ENCODE measurements at regions not wholly inside any gene's neighbourhood (a gene's known extent, or its start where the extent isn't known, plus 50 kb on each side); places are given as distances from the start of the nearest gene placed in this dataset.
A peak's percentile ranks its signal among the peaks of the same experiment; 100 is the strongest.
"Not testable (repeated sequence)": the region's sequence is repeated elsewhere in the genome, so short reads cannot be mapped to it uniquely, and the experiment has no call there.

DNA sequence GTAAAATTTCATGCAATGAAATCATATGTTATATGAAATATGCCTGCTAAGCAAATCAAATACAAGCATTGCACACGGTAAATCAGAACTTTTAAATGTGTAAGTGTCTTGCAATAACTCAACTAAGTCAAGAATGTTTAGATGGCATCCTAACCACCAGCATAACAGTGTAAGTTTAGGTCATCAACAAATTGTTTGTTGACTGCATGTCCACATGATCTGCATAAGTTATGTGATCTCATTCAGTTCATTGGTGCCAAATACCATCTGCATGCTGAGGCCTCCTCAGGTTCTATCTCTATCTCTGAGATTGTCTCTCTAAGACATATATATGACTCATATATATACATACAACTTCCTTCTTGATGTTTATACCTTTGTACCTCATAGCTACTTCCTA, 159.6 kb upstream of the STK32A start:
- DNase-seq (ENCODE audit: low read depth), result no peak

DNA sequence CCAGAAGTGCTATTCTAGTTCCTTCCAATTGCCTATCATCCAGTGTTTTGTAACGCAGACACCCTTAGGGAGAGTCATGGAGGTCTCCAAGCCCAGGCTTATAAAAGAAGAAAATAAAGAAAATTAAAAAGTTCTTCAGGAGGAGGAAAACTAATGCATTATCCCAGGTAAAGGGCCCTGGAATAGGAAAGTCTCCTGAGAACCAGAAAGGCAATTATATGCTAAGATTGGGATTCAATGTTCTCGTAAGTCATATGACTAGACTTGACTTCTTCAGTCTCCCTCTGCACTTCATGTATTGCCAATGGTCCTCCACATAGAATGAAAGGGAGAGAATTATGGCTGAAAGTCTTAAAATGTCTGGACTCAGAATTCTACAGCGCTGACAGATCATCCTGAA, 154.4 kb upstream of the STK32A start:
- DNase-seq (ENCODE audit: low read depth), result no peak

DNA sequence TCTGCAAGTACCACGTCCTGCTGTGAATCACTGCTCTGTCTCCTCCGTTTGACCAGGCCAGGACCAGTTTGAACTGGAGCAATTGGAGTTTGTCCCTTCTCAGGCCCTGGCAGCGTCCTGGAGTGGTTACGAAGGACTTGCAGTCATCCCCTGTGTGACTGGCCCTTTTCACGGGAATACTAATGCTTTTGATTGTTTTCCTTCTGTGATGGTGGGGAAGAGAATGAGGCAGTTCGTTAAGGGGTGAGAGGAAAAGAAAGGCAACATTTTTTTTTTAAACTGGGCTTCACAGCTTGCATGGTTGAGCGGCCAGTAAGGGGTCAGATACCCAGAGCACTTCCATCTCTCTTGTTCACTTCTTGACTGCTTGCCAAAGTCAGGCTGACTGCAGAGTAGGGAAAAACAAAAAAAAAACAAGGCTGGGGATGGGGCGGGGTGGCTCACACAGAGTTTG, 153.5 kb upstream of the STK32A start:
- peak; percentile 18 for DNase-seq (ENCODE audit: low read depth)

DNA sequence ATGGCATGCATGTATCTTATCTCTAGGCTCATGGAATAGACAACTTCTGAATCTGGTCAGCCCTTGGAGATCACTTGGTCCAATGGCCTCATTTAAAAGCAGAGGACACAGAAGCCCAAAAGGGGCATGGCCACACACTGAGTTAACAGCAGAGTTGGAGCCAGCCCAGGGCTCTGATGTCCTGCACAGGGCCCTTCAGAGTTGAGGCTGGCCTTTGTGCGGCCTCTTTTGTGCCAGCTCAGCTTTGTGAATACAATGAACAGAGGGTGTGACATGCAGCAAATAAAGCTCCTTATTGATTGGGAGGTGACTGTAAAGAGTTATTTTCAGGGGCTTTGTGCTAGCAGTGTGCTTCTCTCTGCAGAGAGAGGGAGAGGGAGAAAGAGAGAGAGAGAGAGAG, 150.1 kb upstream of the STK32A start:
- DNase-seq (ENCODE audit: low read depth), result no peak

DNA sequence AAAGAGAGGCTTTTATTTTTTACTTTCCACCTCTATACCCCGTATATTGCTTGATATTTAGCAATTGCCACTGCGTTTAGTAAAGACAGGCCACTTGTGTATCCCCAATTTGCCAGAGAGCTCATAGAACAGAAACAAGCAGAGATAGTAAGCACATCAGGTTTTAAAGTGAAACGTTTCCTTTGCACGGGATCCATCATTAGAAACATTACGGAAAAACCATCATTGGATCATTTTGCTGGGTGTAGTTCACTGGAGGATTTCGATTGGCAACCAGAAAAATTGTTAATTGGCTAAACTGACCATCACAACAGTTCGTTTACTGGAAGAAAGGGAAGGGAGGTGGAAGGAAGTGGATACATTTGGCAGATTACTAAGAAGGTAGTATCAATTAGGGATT, 149.4 kb upstream of the STK32A start:
- DNase-seq (ENCODE audit: low read depth), result no peak

DNA sequence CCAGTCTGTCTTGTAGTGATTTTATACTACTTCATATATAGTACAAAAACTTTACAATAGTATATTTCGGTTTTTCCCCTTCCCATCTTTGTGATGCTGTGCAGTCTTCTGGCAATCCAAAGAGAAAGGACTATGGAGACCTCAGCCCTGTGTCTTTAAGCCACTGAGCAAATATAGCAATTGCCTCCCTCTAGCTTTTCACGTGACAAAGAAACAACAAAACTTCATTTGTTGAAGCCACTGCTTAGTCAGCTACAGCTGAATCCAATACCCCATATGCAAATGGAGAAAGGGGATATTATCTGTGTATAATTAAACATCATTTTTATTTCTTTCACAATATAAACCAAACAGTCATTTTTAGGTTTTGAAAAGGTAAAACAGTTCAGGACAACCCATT, 142.8 kb upstream of the STK32A start:
- DNase-seq (ENCODE audit: low read depth), result no peak

DNA sequence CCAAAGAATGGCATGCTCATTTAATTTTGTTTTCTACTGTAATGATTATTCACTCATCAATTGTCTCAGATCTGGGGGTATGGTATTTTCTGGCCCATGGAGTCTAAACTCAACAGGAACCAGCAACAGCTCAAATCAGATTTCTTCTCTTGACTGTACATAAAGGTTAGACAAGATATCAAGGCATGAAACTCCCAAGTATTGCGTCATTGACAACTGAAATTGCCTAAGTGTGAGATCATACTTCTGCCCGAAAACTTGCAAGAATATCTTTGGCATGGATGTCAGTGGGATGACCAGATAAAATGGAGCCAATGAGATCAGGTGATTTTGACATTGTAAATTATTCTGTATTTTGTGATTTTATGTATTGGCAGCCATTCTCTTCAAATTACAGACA, 141.7 kb upstream of the STK32A start:
- DNase-seq (ENCODE audit: low read depth), result peak; percentile 26

DNA sequence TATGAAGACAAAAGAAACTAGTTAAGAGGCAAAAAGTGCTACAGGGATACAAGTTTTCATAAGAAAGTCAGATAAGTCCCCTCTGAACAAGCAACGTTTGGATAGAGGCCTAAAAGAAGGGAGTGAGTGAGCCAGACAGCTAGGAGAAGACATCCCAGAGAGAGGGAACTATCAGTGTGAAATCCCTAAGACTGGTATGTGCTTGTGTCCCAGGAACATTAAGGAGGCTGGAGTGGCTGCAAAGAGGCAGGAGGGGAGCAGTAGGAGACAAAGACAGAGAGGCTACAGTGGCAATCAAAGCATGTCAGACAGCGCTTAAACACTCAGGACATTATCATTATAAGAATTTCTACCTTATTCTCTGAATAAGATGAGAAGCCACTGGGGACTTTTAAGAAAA, 139.1 kb upstream of the STK32A start:
- DNase-seq (ENCODE audit: low read depth), result no peak

DNA sequence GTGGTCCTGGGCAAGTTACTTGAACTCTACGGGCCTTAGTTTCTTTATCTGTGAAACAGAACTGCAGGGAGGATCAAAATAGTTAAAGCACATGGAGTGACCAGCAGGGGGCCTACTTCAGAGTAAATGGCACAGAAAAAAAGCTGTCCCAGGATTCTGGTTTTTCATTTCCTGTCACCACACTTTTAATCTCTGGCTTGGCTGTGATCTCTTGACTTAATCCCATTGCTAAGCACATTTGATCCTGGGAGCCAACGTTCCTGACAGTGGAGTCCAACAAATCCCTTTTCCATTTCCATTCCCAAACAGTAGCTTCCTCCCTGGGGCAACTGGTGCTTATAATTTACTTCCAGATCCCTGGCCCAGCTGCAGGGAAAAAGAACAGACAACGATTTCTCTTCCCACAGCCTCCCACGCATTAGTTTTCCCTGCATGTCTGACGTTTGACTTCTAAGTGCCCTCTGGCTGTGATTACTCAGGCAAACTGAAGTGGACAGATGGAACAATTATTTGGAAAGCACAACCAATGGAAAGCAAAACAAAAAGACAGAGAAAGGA, 136.5 kb upstream of the STK32A start:
- DNase-seq (ENCODE audit: low read depth), result peak; percentile 80

DNA sequence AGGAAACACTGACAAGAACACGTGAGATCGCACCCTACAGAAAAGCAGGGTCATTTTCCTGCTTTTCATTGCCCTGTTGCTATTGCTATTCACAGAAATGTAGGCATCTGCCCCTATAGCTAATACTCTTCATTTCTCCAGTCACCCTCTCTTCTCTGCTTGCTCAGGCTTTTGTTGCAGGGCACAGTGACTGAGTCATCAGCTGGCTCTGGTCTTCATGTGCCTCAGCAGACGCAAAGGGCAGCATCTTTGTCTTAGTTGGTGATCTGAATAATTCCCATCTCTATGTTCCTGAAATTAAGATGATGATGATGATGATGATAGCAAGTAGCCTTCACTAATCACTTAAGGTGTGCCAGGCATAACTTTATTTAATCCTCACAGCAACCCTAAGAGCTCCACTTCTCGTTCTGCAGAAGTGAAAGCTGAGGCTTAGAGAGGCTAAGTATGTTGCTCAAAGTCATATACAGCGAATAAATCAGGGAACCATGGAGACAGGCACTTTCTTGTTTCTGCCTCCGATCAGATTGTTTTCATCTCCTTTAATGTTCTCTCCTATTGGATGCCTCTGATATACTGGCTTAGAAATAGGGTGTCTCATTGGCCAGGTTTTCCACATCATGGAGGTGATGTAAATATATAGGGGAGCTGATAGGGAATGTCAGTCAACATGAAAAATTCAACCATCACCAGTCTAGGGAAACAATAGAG, 133.0 kb upstream of the STK32A start:
- DNase-seq (ENCODE audit: low read depth), result peak; percentile 45

DNA sequence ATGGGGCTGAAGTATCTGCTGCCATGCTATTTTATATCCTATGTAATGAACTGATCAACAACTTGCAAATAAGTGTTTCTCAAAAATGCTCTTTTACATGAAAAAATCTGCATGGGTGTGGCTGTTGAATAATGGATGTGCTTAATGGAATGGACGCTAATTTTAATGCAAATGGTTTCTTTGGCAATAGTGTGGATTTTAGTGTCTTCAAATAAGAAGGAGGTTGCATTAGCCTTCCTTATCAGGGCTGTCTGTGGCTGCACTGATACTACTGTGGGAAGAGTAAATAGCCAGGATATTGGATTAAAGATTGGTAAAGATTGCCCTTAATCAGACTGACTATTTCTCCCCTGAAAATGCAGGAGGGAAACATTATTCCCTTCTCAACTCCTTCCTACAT, 121.9 kb upstream of the STK32A start:
- DNase-seq (ENCODE audit: low read depth), result no peak

DNA sequence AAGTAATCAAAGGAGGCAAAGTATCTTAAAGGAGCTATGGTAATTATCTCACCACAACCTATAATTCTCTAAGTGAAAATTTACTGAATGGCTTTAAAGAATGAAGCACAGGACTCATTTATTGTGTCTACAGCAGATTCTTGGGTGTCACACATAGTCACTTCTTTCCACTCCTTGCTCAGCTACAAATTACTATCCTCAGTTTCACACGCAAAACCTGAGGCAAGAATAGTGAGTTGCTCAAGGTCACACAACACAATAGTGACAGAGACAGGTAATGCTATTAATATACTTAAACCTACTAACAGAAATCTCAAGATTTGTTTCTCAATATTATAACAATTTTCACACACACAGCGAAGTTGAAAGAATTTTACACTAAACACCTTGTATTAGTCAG, 120.9 kb upstream of the STK32A start:
- DNase-seq (ENCODE audit: low read depth), result no peak

DNA sequence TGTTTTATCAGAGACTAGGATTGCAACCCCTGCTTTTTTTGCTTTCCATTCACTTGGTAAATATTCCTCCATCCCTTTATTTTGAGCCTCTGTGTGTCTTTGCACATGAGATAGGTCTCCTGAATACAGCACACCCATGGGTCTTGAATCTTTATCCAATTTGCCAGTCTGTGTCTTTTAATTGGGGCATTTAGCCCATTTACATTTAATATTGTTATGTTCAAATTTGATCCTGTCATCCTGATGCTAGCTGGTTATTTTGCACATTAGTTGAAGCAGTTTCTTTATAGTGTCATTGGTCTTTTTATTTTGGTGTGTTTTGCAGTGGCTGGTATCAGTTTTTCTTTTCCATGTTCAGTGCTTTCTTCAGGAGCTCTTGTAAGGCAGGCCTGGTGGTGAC, 95.1 kb upstream of the STK32A start:
- not testable (repeated sequence) for DNase-seq (ENCODE audit: low read depth)

DNA sequence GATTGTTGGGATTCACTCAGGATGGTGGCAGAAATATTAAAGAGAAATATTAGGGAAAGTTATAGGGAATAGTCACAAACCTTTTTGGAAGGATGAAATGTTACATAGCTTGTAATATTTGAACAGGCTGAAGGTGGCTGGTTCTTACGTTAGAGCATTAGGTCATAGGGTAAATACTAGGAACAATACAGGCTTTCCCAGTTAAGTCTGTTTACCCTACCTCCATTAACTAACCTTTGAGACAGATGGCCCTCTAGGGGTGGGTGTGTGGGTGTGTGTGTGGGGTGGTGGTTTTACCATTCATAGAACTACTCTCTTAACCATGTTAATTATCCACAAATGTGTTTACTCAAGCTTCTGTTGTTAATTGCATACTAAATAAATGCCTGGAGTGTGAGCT, 94.3 kb upstream of the STK32A start:
- DNase-seq (ENCODE audit: low read depth), result no peak

DNA sequence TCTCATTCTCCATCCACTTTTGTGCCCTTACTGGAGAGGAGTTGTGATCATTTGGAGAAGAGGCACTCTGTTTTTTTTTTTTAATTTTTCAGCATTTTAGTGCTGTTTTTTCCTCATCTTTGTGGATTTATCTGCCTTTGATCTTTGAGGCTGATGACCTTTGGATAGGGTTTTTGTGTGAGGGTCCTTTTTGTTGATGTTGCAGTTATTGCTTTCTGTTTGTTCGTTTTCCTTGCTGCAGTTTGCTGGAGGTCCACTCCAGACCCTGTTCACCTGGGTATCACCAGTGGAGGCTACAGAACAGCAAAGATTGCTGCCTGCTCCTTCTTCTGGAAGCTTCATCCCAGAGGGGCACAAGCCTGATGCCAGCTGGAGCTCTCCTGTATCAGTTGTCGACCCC, 93.2 kb upstream of the STK32A start:
- DNase-seq (ENCODE audit: low read depth), result not testable (repeated sequence)

DNA sequence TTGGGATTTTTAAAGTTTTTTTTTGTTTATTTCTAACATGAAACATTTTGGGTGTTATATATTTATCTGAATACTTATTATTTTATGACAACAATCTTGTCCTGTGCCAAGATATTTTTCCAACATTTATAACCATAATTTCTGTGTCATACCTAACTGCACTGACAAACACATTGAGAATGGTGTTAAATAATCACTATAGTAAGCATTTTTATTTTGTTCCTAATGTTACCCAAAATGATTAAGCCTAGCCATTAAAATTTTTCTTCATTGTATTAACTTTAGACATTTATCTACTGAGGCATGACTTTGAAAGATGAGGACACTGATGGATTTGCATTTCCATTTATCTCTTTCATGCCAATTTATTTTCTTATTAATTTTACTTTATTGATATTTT, 91.6 kb upstream of the STK32A start:
- DNase-seq (ENCODE audit: low read depth), result no peak

DNA sequence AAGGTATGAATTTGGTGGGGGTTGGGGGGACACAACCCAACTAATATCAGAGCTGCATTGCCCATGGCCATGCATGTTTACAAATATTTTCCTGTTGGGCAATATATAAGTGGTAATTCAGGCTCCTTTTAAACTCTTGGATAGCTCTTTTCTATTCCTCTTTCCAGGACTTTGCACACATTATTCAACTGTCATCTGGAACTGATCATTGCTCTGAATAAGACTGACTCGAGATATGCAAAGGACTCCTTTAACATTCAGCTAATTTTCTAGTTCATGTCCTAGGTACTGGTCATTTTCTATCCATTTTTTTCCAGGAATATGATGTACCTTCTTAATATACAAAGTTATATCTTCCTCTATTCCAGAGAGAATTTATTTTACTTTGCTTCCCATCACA, 89.5 kb upstream of the STK32A start:
- no peak for DNase-seq (ENCODE audit: low read depth)

DNA sequence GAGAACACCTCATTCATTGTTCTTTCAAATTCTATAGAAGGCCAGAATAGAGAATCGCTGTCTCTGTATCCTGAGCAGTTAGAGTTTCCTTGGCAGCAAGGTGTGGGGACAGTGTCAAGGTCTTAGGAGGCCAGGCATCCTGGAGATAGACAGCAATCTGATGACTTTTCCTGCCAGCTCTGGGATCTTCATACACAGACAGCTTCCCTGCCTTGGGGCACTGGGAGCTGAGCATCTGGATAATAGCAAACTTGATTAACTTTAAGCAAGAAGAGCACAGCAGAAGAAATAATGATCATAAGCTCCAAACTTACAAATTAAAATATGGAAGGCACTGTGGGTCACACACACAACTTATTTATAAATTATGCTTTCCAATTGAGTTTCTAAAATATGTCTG, 86.1 kb upstream of the STK32A start:
- no peak for DNase-seq (ENCODE audit: low read depth)

DNA sequence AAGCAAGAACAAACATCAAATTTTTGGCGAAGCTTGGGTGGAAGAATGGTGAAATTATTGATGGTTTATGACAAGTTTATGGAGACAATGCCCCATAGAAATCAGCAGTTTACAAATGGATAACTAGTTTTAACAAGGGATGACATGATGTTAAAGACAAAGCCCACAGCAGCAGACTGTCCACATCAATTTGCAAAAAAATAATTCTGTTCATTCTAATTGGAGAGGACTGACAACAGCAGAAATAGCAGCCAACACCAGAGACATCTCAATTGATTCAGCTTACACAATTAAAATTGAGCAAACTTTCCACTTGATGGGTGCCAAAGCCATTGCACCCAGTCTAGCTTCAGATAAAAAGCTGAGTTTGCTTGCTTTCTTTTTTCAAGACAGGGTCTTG, 82.7 kb upstream of the STK32A start:
- no peak for DNase-seq (ENCODE audit: low read depth)

DNA sequence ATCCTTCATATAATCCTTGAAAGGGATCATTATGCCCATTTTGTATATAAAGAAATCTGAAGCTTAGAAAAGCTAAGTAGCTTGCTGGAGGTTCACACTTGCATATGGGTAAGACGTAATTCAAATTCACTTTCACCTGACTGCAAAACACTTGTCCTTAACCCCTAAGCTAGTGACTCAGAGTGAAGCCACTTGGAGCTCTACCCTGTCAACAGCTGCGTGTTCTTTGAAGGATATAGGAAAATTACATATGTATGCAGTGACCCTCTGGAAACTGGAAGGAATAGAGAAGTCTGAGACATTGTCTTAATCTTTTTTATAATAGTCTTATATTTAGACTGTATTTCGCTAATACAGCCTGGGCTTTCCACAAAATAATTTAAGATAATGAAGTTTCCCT, 80.0 kb upstream of the STK32A start:
- DNase-seq (ENCODE audit: low read depth), result no peak

DNA sequence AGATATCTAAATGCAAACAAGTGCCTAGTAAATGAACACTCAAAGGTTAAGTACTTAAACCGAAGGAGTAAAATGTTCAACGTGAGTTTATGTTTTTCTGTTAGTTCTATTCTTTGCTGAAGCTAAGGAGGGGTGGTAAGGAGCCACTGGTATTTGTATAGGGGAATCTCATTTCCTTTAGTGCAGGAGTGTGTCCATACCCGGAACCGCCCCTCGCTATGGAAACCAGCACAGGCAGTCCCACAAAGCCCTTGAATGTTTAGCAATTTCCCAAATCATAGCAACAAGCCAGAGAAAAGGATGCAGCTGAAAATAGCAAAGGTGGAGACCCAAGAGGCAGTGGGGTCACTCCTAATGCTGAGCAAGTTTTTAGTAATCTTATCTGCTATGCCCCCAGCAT, 78.8 kb upstream of the STK32A start:
- no peak for DNase-seq (ENCODE audit: low read depth)

DNA sequence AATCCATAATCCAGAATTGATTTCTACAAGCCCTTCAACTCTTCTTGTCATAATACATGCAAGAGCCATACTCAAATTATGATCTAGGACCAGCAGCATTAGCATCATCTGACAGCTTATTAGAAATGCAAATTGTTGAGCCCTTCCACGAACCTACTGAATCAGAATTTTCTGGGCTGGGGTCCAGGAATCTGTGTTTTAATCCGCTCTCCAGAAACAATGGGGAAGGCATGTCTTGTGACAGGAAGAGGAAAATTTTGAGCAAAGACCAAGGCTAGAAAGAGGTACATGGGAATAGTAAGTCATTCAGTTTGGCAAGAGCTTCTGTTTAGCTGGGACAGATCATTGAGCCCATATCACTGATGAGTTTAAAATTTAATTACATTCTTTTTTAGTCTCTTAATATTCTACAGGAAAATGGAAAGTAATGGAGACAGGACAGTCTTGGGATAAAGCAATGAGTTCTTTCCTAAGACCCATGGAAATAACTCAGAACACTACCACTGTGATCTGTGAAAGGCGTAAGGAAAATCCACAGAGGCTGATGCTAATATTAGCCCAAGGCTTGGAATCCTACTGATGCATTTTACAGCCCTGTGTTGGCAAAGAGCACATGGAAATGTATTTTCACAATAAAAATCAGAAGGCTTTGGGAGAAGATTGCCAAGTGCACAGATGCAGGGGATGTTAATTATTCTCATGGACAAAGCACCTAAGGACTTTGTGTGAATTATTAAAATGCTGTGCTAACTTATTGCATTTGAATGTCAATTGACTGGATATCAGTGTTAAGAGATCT, 73.7 kb upstream of the STK32A start:
- DNase-seq (ENCODE audit: low read depth), result no peak

DNA sequence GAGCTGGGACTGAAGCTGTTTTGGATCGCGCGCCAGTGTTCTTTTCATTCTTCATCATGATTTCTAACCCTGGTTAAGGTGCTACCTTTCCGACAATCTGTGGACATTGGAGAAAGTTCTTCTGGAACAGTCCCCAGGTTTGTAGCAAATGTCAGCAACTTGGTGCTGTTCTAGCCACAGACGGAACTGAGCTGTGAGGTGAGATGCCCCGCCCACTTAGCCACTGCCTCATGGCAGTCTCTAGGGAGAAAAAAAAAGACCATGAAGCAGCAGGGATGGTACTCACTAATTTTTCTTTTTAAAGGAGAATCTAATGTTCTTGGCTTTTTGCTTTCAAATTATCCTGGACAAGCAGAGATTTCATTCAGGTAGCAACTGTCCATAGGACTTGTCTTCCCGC, 72.1 kb upstream of the STK32A start:
- DNase-seq (ENCODE audit: low read depth), result no peak

All from myocyte (in vitro differentiated cells).